ENCODE measurements at regions not wholly inside any gene's neighbourhood (a gene's known extent, or its start where the extent isn't known, plus 50 kb on each side); places are given as distances from the start of the nearest gene placed in this dataset.

DNA sequence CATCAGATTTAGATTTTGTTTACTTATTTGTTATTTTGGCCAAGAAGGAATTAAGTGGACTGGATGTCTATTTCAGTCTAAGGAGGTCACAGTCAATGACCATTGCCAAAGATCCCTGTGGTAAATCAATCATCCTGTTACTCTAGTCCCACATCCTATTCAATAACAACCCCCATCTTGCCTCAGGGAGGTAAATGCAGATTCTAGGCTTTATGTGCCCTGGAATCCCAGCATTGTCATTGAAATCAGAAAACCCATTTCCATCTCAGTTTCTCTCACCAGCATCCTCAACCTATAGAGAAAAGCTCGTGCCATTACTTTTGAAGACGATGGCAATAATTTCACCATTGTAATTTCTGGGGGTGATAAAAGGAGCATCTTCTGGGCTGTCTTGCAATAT is 71.8 kb downstream of the SKA1 start:
- TF ChIP-seq POLR2A (IDR thresholded peaks at IDR 0.05): no peak
- TF ChIP-seq CTCF (IDR thresholded peaks at IDR 0.05): no peak

All from esophagus squamous epithelium (tissue), 4 donors.